Fibroblast of skin of left biceps (primary cell): ENCODE measurements at regions not wholly inside any gene's neighbourhood (a gene's known extent, or its start where the extent isn't known, plus 50 kb on each side); places are given as distances from the start of the nearest gene placed in this dataset.

Experiments
- DNase-seq, 2 experiments: peaks; one replicate each; pipeline ENCODE4 v3.0.0-alpha.2; 2013; ENCODE audit warnings: low read depth in 2 of 2

GRCh38 chr6:94074764-94075163 lies 655.4 kb upstream of the EPHA7 start:
- no peak for DNase-seq

GRCh38 chr6:94071835-94072234 lies 652.5 kb upstream of the EPHA7 start:
- no peak for DNase-seq

- DNase-seq: no peak
Observed at GRCh38 chr6:94065707-94066337, 646.5 kb upstream of the EPHA7 start.

DNA sequence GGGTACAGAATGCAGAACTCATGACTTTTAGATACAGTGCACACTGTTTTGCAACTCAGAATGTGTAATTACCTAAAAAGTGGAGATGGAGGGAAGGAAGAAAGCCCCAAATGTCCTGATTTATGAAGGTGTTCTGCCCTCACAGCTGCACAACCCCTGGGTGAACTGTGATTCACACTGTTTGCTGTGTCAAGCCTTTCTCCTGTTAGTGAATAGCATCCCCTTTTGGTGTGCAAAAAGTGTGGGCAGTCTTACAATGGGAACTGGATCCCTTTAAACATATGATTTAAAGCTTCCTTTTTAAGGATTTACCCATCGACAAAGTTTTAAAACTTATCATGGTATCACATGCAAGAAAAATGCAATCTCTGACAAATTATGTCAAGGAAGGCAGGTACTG lies 633.4 kb upstream of the EPHA7 start:
- DNase-seq: no peak

- DNase-seq: no peak
Observed at GRCh38 chr6:94050515-94050914, 631.2 kb upstream of the EPHA7 start.

DNA sequence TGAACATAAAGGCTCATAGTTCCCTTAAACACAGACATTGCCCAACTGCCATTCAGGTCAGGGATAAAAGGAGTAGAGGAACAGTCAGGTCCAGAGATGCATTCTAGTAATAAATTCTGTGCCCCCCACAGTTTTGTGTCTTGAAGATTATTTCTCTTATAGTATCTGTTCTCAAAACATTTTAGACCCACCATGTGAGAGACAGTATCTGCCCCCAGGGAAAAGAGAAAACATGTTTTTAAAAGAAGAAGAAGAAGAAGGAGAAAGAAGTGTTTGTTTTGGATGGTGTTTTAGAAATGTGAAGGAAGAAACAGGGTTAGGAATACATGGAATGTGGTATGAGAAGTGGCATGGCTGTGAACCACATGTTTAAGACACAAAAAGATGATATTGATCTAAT lies 629.6 kb upstream of the EPHA7 start:
- DNase-seq: no peak

GRCh38 chr6:94045099-94045829 lies 625.9 kb upstream of the EPHA7 start:
- DNase-seq: no peak

- DNase-seq: no peak
Observed at GRCh38 chr6:94041945-94042709, 622.8 kb upstream of the EPHA7 start.

- no peak for DNase-seq
Observed at GRCh38 chr6:94036024-94036423, 616.7 kb upstream of the EPHA7 start.

DNA sequence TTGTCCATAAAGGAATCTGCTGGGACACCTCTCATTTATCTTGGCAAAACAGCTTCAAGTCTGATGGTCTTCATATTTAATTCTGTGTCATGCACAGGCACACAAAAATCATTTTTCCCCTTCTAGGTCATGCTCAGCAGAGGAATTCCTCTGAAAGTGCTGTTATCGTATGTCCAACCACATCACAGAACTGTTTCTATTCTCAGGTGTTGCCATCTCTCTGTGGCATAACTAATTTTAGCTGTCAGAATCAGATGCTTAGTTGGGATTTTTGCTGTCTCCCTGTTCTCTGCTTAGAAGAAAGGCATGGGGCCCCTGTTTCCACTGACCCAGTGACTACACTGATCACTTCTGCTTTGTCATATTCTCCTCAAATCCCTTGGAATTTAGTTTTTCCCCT lies 608.0 kb upstream of the EPHA7 start:
- no peak for DNase-seq

DNA sequence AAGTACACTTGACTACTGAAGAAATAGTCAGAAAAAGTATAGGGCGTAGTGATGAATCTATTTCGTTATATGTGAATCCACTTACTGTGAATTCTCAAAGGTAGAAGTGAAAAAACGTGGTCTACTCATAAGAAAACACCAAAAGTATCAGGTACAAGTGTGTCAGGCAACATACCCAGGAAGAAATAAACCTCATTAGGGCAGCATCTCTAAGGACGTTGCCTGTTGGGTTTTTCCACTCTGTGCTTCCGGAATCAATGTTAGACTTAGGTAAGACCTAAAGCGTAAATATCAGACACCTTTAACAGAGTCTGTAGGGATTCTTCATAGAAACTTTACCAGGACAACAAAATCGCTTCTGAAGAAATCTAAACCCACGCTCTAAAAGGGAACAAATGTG lies 607.2 kb upstream of the EPHA7 start:
- DNase-seq: no peak

- no peak for DNase-seq
Observed at GRCh38 chr6:94005835-94006234, 586.5 kb upstream of the EPHA7 start.

- no peak for DNase-seq
Observed at GRCh38 chr6:93992976-93993375, 573.6 kb upstream of the EPHA7 start.

DNA sequence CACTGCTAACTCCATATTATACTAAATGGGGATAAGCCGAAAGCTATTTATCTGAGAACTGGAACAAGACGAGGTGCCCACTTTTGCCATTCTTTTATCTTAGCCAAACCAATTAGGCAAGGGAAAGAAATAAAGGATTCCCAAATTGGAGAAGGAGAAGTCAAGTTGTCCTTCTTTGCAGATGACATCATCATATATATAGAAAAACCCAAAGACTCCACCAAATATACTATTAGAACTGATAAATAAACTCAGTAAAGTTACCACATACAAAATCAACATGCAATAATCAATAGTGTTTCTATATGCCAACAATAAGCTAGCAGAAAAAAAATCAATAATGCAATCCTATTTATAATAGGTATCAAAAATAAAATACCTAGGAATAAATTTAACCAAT lies 570.3 kb upstream of the EPHA7 start:
- DNase-seq: no peak

- DNase-seq: no peak
Observed at GRCh38 chr6:93985953-93986352, 566.6 kb upstream of the EPHA7 start.

GRCh38 chr6:93975159-93975558 lies 555.8 kb upstream of the EPHA7 start:
- no peak for DNase-seq

GRCh38 chr6:93974332-93974731 lies 555.0 kb upstream of the EPHA7 start:
- no peak for DNase-seq

GRCh38 chr6:93972791-93973190 lies 553.4 kb upstream of the EPHA7 start:
- DNase-seq: no peak

- DNase-seq: no peak
Observed at GRCh38 chr6:93970684-93971083, 551.3 kb upstream of the EPHA7 start.

DNA sequence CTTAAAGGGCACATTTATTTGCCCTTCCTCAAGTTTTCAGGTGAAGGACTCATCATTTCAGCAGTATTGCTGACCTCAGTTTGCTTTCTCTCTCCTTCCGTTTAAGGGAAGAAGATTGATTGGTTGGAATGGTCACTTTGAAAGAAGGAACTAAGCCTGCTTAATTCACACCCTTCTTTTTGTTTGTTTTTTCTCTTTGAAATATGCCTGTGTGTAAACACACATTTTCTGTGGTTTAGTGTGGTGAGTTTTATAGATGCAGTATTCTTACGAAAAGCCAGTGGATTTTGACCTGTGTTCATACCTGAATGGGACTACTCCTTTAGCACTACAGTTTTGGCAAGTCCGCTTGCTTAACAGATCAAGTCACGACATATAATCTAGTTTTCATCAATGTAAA lies 548.8 kb upstream of the EPHA7 start:
- DNase-seq: no peak

DNA sequence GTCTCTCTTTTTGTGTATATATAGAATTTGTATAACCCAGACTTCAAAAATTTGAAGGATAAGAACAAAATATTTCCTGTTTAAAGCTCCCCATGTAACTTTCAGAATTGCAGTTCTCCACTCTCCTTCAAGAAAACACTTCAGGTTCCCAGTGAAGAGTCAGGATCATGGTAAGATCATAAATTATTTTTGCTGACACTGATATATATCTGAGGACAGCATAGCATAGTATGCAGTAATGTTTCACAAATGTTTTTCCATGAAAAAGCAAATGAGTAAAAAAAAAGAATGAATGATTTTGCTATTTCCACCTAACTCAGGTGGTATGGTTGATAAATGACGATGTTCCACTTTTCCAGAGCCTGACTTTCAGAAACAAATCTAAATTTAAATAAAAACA lies 545.6 kb upstream of the EPHA7 start:
- DNase-seq: no peak

DNA sequence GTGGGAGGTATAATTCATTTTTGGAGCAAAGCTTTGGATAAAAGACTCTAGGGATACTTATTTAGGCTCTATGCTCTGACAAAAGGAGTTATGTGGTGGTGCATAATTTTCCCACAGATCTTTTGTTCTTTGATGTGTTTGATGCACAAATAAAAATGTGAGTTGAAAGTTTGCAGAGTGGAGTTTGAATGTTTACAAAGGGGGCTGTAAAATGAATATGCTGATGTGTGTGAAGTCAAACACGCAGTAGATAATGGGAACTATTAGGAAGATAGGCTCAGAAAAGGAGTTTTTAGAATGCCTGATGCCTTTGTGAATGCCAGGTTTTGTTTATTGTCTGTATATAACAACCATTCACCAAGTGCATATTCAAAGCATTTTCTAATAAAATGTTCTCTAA lies 545.0 kb upstream of the EPHA7 start:
- no peak for DNase-seq

- no peak for DNase-seq
Observed at GRCh38 chr6:93962566-93962965, 543.2 kb upstream of the EPHA7 start.
